Fibroblast of the conjunctiva (primary cell): ENCODE measurements at regions not wholly inside any gene's neighbourhood (a gene's known extent, or its start where the extent isn't known, plus 50 kb on each side); places are given as distances from the start of the nearest gene placed in this dataset.

Source experiments
- DNase-seq: peaks from one replicate; pipeline ENCODE4 v3.0.0-alpha.2; 2010; ENCODE audit warnings: low read depth

- DNase-seq: no peak
These were observed 124.9 kb upstream of the MED13L start for GRCh38 chr12:116402163-116402939.

DNA sequence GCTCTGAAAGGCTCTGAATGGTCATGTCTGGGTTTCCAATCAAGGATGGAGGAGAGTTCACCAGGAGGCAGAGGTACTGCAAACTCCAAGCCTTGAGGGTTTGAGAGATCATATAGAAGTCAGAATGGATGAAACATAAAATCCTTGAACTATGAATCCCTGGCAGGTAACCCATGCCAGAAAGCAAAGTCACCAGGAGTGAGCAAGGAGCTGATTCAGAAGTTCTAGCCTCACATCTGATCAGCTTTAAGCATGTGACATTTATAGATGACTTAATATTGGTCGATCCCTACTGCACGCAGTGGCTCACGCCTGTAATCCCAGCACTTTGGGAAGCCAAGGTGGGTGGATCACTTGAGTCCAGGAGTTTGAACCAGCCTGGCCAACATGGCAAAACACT is 126.1 kb upstream of the MED13L start:
- no peak for DNase-seq

GRCh38 chr12:116404247-116404646 is 126.8 kb upstream of the MED13L start:
- no peak for DNase-seq

- no peak for DNase-seq
These were observed 127.6 kb upstream of the MED13L start for GRCh38 chr12:116404913-116405611.

- peak; percentile 71 for DNase-seq
These were observed 129.0 kb upstream of the MED13L start for GRCh38 chr12:116406529-116406928.

DNA sequence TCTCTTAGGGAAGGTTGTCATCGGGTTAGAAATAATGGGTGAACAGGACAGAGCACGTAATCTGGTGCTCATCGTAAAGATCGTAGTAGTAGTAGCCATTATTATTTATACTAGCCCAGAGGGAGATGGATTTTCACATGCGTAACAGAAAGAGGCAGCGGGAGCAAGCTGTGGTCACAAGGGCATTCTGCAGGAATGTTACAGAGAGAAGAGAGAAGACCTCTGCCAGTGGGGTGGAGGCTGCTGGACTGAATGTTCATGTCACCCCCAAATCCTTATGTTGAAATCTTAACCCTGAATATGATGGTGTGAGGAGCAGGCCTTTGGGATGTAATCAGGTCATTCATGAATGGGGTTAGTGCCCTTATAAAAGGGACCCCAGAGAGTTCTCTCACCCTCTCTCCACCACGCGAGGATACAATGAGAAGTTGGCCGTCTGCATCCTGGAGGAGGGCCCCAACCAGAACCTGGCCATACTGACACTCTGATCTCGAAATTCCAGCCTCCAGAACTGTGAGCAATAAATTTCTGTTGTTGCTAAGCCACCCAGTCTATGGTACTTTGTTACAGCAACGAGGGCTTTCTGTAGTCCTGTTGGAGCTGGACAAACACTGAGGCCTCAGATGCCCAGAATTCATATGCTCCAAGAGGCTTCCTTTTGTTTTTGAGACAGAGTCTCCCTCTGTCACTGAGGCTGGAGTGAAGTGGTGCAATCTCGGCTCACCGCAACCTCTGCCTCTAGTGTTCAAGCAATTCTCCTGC is 131.2 kb upstream of the MED13L start:
- DNase-seq: no peak

- DNase-seq: no peak
These were observed 134.5 kb upstream of the MED13L start for GRCh38 chr12:116411977-116412376.

DNA sequence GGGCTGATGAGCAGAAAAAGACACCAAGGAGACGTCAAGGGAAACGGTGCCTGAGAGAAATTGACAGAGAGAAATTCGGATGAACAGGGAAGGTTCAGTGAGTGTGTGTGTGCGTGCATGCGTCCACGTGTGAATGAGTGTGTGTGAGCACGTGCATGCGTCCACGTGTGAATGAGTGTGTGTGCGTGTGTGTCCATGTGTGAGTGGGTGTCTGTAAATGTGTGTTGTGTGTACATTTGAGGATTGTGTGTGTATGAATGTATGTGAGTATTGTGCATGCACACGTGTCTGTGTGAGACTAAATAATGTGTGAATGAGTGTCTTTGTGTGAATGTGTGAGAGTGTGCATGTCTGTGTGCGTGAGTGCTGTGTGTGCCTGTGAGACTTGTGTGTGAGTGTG is 137.4 kb upstream of the MED13L start:
- no peak for DNase-seq

GRCh38 chr12:116415408-116416108 is 138.1 kb upstream of the MED13L start:
- DNase-seq: no peak

- DNase-seq: no peak
These were observed 138.7 kb upstream of the MED13L start for GRCh38 chr12:116416166-116416565.

DNA sequence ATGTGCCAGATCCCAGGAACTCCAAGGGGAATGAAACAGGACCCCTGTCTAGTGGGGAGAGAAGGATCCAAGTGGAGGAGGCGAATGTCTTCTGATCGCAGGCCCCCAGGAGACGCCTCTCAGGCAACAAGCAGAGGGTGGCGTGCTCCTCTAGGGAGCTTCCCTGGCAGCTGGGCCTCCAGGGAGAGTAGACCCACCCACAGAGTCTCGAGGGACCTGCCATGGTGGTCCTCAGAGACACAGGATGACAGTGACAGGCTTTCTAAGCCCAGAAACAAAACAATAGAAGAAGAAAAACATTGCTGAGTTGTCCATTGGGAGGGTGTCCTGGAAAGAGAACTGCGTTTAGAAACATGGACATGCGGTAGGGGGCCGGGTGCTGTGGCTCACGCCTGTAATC is 140.6 kb upstream of the MAP1LC3B2 start:
- no peak for DNase-seq

GRCh38 chr12:116420227-116420880 is 138.8 kb upstream of the MAP1LC3B2 start:
- no peak for DNase-seq

GRCh38 chr12:116421785-116422538 is 137.2 kb upstream of the MAP1LC3B2 start:
- DNase-seq: no peak

DNA sequence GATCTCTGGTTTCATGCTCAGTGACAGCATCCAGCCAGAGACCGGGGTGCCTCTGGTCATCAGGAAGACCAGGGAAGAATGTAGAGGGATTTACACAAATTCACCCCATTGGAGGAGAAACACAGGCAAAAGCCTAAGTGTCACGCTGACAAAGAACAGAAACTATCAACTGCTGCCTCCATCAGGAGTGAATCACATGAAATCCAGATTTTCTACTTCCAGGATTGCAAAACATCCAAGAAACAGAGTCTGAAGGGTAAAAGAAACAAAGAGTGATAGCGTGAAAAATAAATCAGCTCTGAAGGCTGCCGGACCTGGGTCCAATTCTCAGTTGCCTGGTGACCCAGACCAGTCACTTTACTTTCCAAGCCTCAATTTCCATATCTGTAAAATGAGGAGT is 136.1 kb upstream of the MAP1LC3B2 start:
- DNase-seq: peak; percentile 40

DNA sequence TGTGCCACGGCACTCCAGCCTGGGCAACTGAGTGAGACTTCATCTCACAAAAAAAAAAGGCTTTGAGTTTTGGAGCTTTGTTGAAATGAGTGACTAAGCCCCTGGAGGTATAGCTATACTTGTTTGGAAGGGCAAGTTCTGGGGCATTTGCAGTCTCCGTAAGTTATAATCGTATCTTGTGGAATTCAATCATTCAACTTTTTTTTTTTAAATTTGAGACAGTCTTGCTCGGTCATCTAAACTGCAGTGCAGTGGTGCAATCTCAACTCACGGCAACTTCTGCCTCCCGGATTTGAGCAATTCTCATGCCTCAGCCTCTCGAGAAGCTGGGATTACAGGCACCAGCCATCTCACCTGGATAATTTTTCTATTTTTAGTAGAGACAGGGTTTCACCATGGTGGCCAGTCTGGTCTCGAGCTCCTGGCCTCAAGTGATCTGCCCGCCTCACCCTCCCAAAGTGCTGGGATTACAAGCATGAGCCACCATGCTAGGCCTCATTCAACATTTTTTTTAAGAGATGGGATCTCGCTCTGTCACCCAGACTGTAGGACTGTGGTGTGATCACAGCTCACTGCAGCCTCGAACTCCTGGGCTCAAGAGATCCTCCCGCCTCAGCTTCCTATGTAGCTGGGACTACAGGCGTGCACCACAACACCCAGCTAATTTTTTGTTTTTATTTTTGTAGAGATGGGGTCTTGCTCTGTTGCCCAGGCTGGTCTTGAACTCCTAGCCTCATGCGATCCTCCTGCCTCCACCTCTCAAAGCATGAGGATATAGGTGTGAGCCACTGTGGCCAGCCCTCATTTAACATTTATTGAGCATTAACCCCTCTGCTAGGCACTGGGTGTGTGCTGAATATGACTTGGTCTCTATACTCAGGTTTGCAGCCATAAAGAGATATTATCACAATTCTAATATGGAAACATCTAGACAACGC is 133.7 kb upstream of the MAP1LC3B2 start:
- DNase-seq: no peak

DNA sequence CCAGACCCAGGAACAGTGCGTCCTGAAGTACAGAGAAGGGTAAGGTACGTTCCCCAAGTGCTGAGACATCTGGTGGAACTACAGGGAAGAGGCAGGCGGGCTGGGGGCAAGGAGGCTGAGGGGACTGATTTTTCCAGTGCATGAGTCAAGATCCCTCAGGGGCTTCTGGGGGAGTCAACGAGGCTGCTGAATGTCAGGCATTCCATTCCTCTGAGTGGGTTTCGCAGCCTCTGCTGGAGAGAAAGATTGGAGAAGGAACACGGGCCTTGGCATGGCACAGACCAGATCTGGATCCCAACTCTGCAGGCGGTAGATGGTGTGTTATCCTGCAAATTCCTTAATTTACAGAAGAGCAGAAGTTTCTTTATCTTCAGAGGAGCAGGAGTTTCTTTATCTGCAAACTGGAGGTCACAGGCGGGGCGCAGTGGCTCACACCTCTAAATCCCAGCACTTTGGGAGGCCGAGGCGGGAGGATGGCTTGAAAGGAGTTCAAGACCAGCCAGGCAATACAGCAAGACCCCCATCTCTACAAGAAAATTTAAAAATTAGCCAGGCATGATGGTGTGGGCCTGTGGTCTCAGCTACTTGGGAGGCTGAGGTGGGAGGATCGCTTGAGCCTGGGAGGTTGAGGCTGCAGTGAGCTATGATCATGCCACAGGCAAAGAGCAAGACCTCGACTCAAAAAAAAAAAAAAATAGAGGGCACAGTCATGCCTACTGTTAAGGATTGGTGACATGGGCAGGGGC is 132.6 kb upstream of the MAP1LC3B2 start:
- peak; percentile 97 for DNase-seq

- no peak for DNase-seq
These were observed 131.8 kb upstream of the MAP1LC3B2 start for GRCh38 chr12:116427200-116427930.

- no peak for DNase-seq
These were observed 129.3 kb upstream of the MAP1LC3B2 start for GRCh38 chr12:116429826-116430360.
